ENCODE measurements at regions not wholly inside any gene's neighbourhood (a gene's known extent, or its start where the extent isn't known, plus 50 kb on each side); places are given as distances from the start of the nearest gene placed in this dataset.

DNA sequence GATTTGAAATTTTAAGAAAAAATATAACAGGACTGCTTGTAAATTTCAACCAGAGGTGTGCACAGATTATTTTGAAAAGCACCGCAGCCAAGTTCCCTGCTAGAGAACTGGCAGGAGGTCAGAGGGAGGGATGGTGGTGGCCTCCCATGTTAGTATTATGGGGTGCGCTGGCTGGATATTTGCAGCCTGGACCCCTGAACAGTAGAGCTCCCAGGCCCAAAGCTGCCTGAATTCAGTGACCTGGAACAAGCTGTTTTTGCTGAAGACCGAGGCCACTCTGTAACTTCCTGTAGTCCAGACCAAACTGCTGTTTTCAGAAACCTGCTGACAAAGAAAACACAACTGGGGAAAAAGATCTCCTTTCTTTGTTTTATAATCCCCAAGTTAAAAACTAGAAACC, 314.3 kb downstream of the TNS1 start:
- in situ Hi-C loops (cut with MboI) (no loop called here), intact Hi-C loops (cut with micrococcal nuclease; ENCODE audit: unreplicated experiment) (no loop called here)
- Histone ChIP-seq H3K36me3 (ENCODE audit: control insufficient read depth in 2 of 2, insufficient read depth in 2 of 2, low read length in 1 of 2) (no peaks in the 10 kb centered on the region), H3K9ac (ENCODE audit: control insufficient read depth, insufficient read depth, low read length) (no peak overlapping the region), H4K20me1 (ENCODE audit: control insufficient read depth, insufficient read depth) (no peaks in the 10 kb centered on the region), H3K4me1 (ENCODE audit: control insufficient read depth, insufficient read depth, low read length) (no peaks in the 10 kb centered on the region), H3K9me3 (replicated peaks; ENCODE audit: control insufficient read depth, insufficient read depth, low read length) (no peaks in the 10 kb centered on the region), H3K79me2 (ENCODE audit: control insufficient read depth, insufficient read depth, low read length) (no peaks in the 10 kb centered on the region), H3K27me3 (replicated peaks in 1 of 2; ENCODE audit: control insufficient read depth in 2 of 2, insufficient read depth in 2 of 2, low read length in 1 of 2) (no peaks in the 10 kb centered on the region), H2AFZ (ENCODE audit: control insufficient read depth, low read depth, low read length) (no peak overlapping the region), H3K27ac (ENCODE audit: control insufficient read depth, insufficient read depth) (no peak overlapping the region), H3K4me3 (no peak overlapping the region), H3K4me2 (ENCODE audit: control insufficient read depth, insufficient read depth) (no peak overlapping the region)
- ChIA-PET POLR2A (no interaction called here), RAD21 (ENCODE audit: unreplicated experiment) (no interaction called here), CTCF (no interaction called here), SMC1A (ENCODE audit: uncharacterized antibody, unreplicated experiment) (no interaction called here)
- no TSS peak for BruUV-seq (replicated peaks)
- TF ChIP-seq, protein P1, sequence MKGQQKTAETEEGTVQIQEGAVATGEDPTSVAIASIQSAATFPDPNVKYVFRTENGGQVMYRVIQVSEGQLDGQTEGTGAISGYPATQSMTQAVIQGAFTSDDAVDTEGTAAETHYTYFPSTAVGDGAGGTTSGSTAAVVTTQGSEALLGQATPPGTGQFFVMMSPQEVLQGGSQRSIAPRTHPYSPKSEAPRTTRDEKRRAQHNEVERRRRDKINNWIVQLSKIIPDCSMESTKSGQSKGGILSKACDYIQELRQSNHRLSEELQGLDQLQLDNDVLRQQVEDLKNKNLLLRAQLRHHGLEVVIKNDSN (IDR thresholded peaks at IDR 0.05; ENCODE audit: borderline replicate concordance, extremely low read length, insufficient read depth, low read depth, low read length): no peak
- no peak for TF ChIP-seq HDAC6 (IDR thresholded peaks at IDR 0.05; ENCODE audit: unreplicated experiment)
- TF ChIP-seq MYC (IDR thresholded peaks at IDR 0.05; ENCODE audit: insufficient read depth, insufficient read length, insufficient replicate concordance, low read length, severe bottlenecking): no peak
- TF ChIP-seq SREBF2 (IDR thresholded peaks at IDR 0.05; ENCODE audit: low read length): no peak
- no peak for TF ChIP-seq STAT1 (conservative IDR thresholded peaks at IDR 0.05)
- TF ChIP-seq FOXK2 (IDR thresholded peaks at IDR 0.05): no peak
- TF ChIP-seq KLF5 (IDR thresholded peaks at IDR 0.05; ENCODE audit: partially characterized antibody): no peak
- ATAC-seq (no peak), FAIRE-seq (no peak), DNase-seq (ENCODE audit: low read depth, low spot score) (no peak)
- 63% methylated on average over 3 of the region's 3 CpGs for WGBS (ENCODE audit: insufficient coverage, insufficient replicate concordance, low lambda C conversion rate, missing lambda C conversion rate)

DNA sequence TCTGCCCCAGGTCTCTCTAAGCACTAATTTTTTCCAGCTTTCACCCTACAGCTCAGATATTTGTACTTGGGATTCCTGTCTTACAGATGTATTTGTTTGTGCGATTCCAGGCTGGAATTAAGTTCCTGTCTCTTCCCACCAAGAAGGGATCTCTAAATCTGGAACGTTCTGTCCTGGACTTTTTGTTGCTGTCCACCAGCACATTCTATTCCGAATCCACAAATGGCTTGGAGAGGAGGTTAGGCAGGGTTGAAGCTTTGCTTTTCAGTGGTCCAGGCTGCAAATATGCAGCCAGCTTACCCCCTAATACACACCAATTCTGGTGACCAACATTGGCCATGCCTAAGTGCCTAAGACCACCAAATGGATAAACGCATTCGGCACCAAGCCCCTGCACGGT, 315.0 kb downstream of the TNS1 start:
- no peak for DNase-seq (ENCODE audit: low read depth, low spot score)
- intact Hi-C loops (cut with micrococcal nuclease; ENCODE audit: unreplicated experiment) (no loop called here), in situ Hi-C loops (cut with MboI) (no loop called here)
- ChIA-PET CTCF (interaction anchor here (0.9 to 1.0 kb wide), 2 partner anchors 9 to 18 kb away, joined by 3 read pairs; no protein-coding TSS in a partner anchor), RAD21 (ENCODE audit: unreplicated experiment) (no interaction called here), POLR2A (no interaction called here), SMC1A (ENCODE audit: uncharacterized antibody, unreplicated experiment) (no interaction called here)
- H3K79me2 ChIP-seq (ENCODE audit: control insufficient read depth, insufficient read depth, low read length): no peaks in the 10 kb centered on the region
- no peaks in the 10 kb centered on the region for H4K20me1 ChIP-seq (ENCODE audit: control insufficient read depth, insufficient read depth)
- H3K9ac ChIP-seq (ENCODE audit: control insufficient read depth, insufficient read depth, low read length): no peak overlapping the region
- no TSS peak for BruUV-seq (replicated peaks)
- WGBS (ENCODE audit: insufficient coverage, insufficient replicate concordance, low lambda C conversion rate, missing lambda C conversion rate): 50% methylated on average over 6 of the region's 6 CpGs
- H3K27me3 ChIP-seq (replicated peaks in 1 of 2; ENCODE audit: control insufficient read depth in 2 of 2, insufficient read depth in 2 of 2, low read length in 1 of 2): no peaks in the 10 kb centered on the region
- no peak overlapping the region for H2AFZ ChIP-seq (ENCODE audit: control insufficient read depth, low read depth, low read length)
- FAIRE-seq: no peak
- ATAC-seq: no peak
- H3K36me3 ChIP-seq (ENCODE audit: control insufficient read depth in 2 of 2, insufficient read depth in 2 of 2, low read length in 1 of 2): no peaks in the 10 kb centered on the region
- H3K4me2 ChIP-seq (ENCODE audit: control insufficient read depth, insufficient read depth): no peak overlapping the region
- H3K27ac ChIP-seq (ENCODE audit: control insufficient read depth, insufficient read depth): no peak overlapping the region
- no peaks in the 10 kb centered on the region for H3K4me1 ChIP-seq (ENCODE audit: control insufficient read depth, insufficient read depth, low read length)
- no peaks in the 10 kb centered on the region for H3K9me3 ChIP-seq (replicated peaks; ENCODE audit: control insufficient read depth, insufficient read depth, low read length)
- no peak overlapping the region for H3K4me3 ChIP-seq
- no peak for TF ChIP-seq BCL11A (IDR thresholded peaks at IDR 0.05; ENCODE audit: low read depth, low read length)
- no peak for TF ChIP-seq SPI1 (IDR thresholded peaks at IDR 0.05; ENCODE audit: borderline replicate concordance, insufficient read depth, low read depth, low read length)
- TF ChIP-seq ZNF274 (IDR thresholded peaks at IDR 0.05; ENCODE audit: insufficient read depth, insufficient read length): no peak
- TF ChIP-seq, protein P2, sequence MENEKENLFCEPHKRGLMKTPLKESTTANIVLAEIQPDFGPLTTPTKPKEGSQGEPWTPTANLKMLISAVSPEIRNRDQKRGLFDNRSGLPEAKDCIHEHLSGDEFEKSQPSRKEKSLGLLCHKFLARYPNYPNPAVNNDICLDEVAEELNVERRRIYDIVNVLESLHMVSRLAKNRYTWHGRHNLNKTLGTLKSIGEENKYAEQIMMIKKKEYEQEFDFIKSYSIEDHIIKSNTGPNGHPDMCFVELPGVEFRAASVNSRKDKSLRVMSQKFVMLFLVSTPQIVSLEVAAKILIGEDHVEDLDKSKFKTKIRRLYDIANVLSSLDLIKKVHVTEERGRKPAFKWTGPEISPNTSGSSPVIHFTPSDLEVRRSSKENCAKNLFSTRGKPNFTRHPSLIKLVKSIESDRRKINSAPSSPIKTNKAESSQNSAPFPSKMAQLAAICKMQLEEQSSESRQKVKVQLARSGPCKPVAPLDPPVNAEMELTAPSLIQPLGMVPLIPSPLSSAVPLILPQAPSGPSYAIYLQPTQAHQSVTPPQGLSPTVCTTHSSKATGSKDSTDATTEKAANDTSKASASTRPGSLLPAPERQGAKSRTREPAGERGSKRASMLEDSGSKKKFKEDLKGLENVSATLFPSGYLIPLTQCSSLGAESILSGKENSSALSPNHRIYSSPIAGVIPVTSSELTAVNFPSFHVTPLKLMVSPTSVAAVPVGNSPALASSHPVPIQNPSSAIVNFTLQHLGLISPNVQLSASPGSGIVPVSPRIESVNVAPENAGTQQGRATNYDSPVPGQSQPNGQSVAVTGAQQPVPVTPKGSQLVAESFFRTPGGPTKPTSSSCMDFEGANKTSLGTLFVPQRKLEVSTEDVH (IDR thresholded peaks at IDR 0.05; ENCODE audit: low read depth, partially characterized antibody): no peak
- TF ChIP-seq CEBPB (IDR thresholded peaks at IDR 0.05; ENCODE audit: borderline replicate concordance in 1 of 2, low read depth in 2 of 2, low read length in 2 of 2): no peak
- TF ChIP-seq SREBF1 (IDR thresholded peaks at IDR 0.05; ENCODE audit: low read length): no peak
- no peak for TF ChIP-seq SMAD5 (IDR thresholded peaks at IDR 0.05; ENCODE audit: low read depth)
- TF ChIP-seq POLR2AphosphoS5 (IDR thresholded peaks at IDR 0.05; ENCODE audit: low read length): no peak
- no peak for TF ChIP-seq TCF7 (IDR thresholded peaks at IDR 0.05; ENCODE audit: borderline replicate concordance)
- no peak for TF ChIP-seq RAD21 (IDR thresholded peaks at IDR 0.05; ENCODE audit: insufficient read depth, low read depth, low read length)
- no peak for TF ChIP-seq CBX5 (IDR thresholded peaks at IDR 0.05; ENCODE audit: low read depth)

Measured in GM12878 (cell line).